B cell (primary cell): ENCODE measurements at regions not wholly inside any gene's neighbourhood (a gene's known extent, or its start where the extent isn't known, plus 50 kb on each side); places are given as distances from the start of the nearest gene placed in this dataset.

Source experiments
- ATAC-seq: fragments of 200-7000 bp; cut with Tn5 transposase; one replicate; pipeline ENCODE4 v1.10.0; 2021; ENCODE audit warnings: low read depth, mild to moderate bottlenecking, moderate number of reproducible peaks, moderate library complexity
- CTCF ChIA-PET: fragments of 350-600 bp; sonication (Branson Sonifier 250); formaldehyde crosslinking; loops from one replicate; lab custom pipeline; 2021; ENCODE audit warnings: antibody characterized with exemption, inconsistent platforms; lab: Charles Lee
- POLR2A ChIA-PET: fragments of 350-600 bp; sonication (Branson Sonifier 250); formaldehyde crosslinking; loops from one replicate; lab custom pipeline; 2021; ENCODE audit warnings: antibody characterized with exemption; lab: Charles Lee
- DNase-seq: peaks from one replicate; pipeline ENCODE4 v3.0.0; 2013
- H2AFZ ChIP-seq: 2 replicates; pipeline ENCODE4 v1.6.1; 2012; ENCODE audit warnings: mild to moderate bottlenecking, low read depth, low read length; ENCODE audit not compliant: insufficient read depth, poor library complexity, severe bottlenecking
- H3K27ac ChIP-seq, 2 donors: 1 replicate in 1 of 2; 2 replicates in 1 of 2; pipeline ENCODE4 v1.5.1; 2012 to 2013; ENCODE audit warnings: low read length in 2 of 2, mild to moderate bottlenecking in 2 of 2, moderate library complexity in 1 of 2
- H3K27me3 ChIP-seq, 4 experiments: fragments of 200-600 bp in 1 of 4; sonication (generic) in 1 of 4; replicated peaks in 1 of 4; 1 replicate in 2 of 4; 2 replicates in 2 of 4; pipeline versions ENCODE4 v1.6.1 to v1.7.0; 2013 to 2016; ENCODE audit warnings: low read length in 3 of 4, mild to moderate bottlenecking in 2 of 4, mixed read lengths in 1 of 4, moderate library complexity in 1 of 4; ENCODE audit not compliant: insufficient read depth in 4 of 4, control insufficient read depth in 3 of 4; ENCODE audit errors: control extremely low read depth in 1 of 4
- H3K36me3 ChIP-seq, 2 experiments: replicated peaks in 1 of 2; 1 replicate in 1 of 2; 2 replicates in 1 of 2; pipeline versions ENCODE4 v1.6.1 to v1.7.1; 2013; ENCODE audit warnings: low read length in 1 of 2; ENCODE audit not compliant: insufficient read depth in 2 of 2, control insufficient read depth in 1 of 2; ENCODE audit errors: control extremely low read depth in 1 of 2, extremely low read depth in 1 of 2
- H3K4me1 ChIP-seq, 2 donors: fragments of 200-600 bp in 1 of 2; sonication (generic) in 1 of 2; 1 replicate in 1 of 2; 2 replicates in 1 of 2; pipeline versions ENCODE4 v1.5.1 to v1.6.1; 2013 to 2017; ENCODE audit warnings: low read length in 2 of 2; ENCODE audit not compliant: control insufficient read depth in 2 of 2, insufficient read depth in 2 of 2
- H3K4me2 ChIP-seq: replicated peaks from 2 replicates; pipeline ENCODE3; 2012; ENCODE audit warnings: mild to moderate bottlenecking, low read depth, low read length; ENCODE audit not compliant: poor library complexity, severe bottlenecking
- H3K4me3 ChIP-seq, 5 experiments: fragments of 200-600 bp in 1 of 5; sonication (generic) in 1 of 5; 1 replicate in 3 of 5; 2 replicates in 2 of 5; pipeline versions ENCODE4 v1.5.1 to v1.7.0; 2011 to 2016; ENCODE audit warnings: low read length in 4 of 5, mild to moderate bottlenecking in 4 of 5, low read depth in 2 of 5, control low read depth in 1 of 5, moderate library complexity in 1 of 5; ENCODE audit not compliant: insufficient read depth in 1 of 5; ENCODE audit errors: control extremely low read depth in 1 of 5, extremely low read depth in 1 of 5
- H3K79me2 ChIP-seq: fragments of 200-600 bp; sonication (generic); one replicate; pipeline ENCODE4 v1.6.0; 2016; ENCODE audit warnings: low read length; ENCODE audit not compliant: control insufficient read depth, insufficient read depth
- H3K9ac ChIP-seq: fragments of 200-600 bp; sonication (generic); 2 replicates; pipeline ENCODE4 v1.6.1; 2017; ENCODE audit warnings: mild to moderate bottlenecking, low read length, moderate library complexity
- H3K9me3 ChIP-seq, 3 donors: one replicate each; pipeline versions ENCODE4 v1.6.1 to v1.7.1; 2013; ENCODE audit warnings: low read length in 2 of 3; ENCODE audit not compliant: control insufficient read depth in 2 of 3, insufficient read depth in 1 of 3; ENCODE audit errors: control extremely low read depth in 1 of 3
- H4K20me1 ChIP-seq: 2 replicates; pipeline ENCODE4 v1.6.0; 2012; ENCODE audit warnings: mild to moderate bottlenecking, low read length; ENCODE audit not compliant: insufficient read depth, control insufficient read depth, poor library complexity, severe bottlenecking
- H3K27ac Mint-ChIP-seq: one replicate; pipeline ENCODE4 v1.8.0; 2021; ENCODE audit warnings: mixed read lengths
- H3K27me3 Mint-ChIP-seq: one replicate; pipeline ENCODE4 v1.8.0; 2021; ENCODE audit warnings: mixed read lengths
- H3K4me1 Mint-ChIP-seq: one replicate; pipeline ENCODE4 v1.8.0; 2021; ENCODE audit warnings: mixed read lengths
- H3K4me3 Mint-ChIP-seq: one replicate; pipeline ENCODE4 v1.8.0; 2021; ENCODE audit warnings: mixed read lengths
- H3K9me3 Mint-ChIP-seq: one replicate; pipeline ENCODE4 v1.8.0; 2022; ENCODE audit warnings: mixed read lengths; ENCODE audit not compliant: insufficient read depth
- EZH2 ChIP-seq: IDR thresholded peaks from 2 replicates; pipeline ENCODE4 v1.6.1; 2012; ENCODE audit warnings: borderline replicate concordance, low read depth, mild to moderate bottlenecking, moderate library complexity, low read length; ENCODE audit not compliant: insufficient read depth, poor library complexity, severe bottlenecking
- WGBS: methylation state at CpG from one replicate; pipeline ENCODE4 v1.1.5; 2013; ENCODE audit warnings: missing lambda C conversion rate; ENCODE audit not compliant: insufficient coverage; 5-methylcytosine and 5-hydroxymethylcytosine counted together
- intact Hi-C: fragments of 100-400 bp; cut with micrococcal nuclease; formaldehyde crosslinking; loops from one replicate; pipeline ENCODE4 v1.10.0; 2022
- TF ChIP-seq, protein P1 (sequence below): fragments of 200-600 bp; IDR thresholded peaks from one replicate; pipeline ENCODE4 v1.8.0; 2022; ENCODE audit warnings: antibody characterized with exemption, mild to moderate bottlenecking

GRCh38 chr6:91298543-91299145 lies 711.8 kb upstream of the MAP3K7 start:
- H3K36me3 ChIP-seq, result no peaks in the 10 kb centered on the region
- ATAC-seq (no peak), DNase-seq (no peak)
- H3K4me1 Mint-ChIP-seq, result no peaks in the 10 kb centered on the region
- ChIA-PET POLR2A (no interaction called here), CTCF (no interaction called here)
- H3K27me3 ChIP-seq, result no peaks in the 10 kb centered on the region
- no peak overlapping the region for H3K4me2 ChIP-seq
- peaks cover 0 to 6% (median 0%) of the 10 kb centered on the region in 3 donors for H3K9me3 ChIP-seq
- no peak overlapping the region for H3K4me3 Mint-ChIP-seq
- H3K27ac ChIP-seq, result no peak overlapping the region
- peaks cover 3% of the 10 kb centered on the region for H3K9me3 Mint-ChIP-seq
- no peaks in the 10 kb centered on the region for H3K4me1 ChIP-seq
- 100% methylated on average over 2 of the region's 4 CpGs for WGBS
- H3K79me2 ChIP-seq, result no peaks in the 10 kb centered on the region
- no peak for TF ChIP-seq EZH2
- TF ChIP-seq, protein P1, sequence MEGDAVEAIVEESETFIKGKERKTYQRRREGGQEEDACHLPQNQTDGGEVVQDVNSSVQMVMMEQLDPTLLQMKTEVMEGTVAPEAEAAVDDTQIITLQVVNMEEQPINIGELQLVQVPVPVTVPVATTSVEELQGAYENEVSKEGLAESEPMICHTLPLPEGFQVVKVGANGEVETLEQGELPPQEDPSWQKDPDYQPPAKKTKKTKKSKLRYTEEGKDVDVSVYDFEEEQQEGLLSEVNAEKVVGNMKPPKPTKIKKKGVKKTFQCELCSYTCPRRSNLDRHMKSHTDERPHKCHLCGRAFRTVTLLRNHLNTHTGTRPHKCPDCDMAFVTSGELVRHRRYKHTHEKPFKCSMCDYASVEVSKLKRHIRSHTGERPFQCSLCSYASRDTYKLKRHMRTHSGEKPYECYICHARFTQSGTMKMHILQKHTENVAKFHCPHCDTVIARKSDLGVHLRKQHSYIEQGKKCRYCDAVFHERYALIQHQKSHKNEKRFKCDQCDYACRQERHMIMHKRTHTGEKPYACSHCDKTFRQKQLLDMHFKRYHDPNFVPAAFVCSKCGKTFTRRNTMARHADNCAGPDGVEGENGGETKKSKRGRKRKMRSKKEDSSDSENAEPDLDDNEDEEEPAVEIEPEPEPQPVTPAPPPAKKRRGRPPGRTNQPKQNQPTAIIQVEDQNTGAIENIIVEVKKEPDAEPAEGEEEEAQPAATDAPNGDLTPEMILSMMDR, result no peak
- H4K20me1 ChIP-seq, result no peaks in the 10 kb centered on the region
- H3K27ac Mint-ChIP-seq, result no peak overlapping the region
- no peak overlapping the region for H2AFZ ChIP-seq
- no peak overlapping the region for H3K4me3 ChIP-seq
- intact Hi-C loops, result no loop called here
- H3K9ac ChIP-seq, result no peak overlapping the region
- H3K27me3 Mint-ChIP-seq, result no peaks in the 10 kb centered on the region

DNA sequence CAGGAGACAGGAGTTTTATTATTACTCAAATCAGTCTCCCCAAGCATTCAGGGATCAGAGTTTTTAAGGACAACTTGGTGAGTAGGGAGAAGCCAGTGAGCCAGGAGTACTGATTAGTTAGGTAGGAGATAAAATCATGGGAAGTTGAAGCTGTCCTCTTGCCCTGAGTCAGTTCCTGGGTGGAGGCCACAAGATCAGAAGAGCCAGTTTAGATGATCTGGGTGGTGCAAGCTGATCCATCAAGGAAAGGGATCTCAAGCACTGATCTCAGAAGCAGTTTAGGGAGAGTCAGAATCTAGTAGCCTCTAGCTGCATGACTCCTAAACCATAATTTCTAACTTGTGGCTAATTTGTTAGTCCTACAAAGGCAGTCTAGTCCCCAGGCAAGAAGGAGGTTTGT lies 706.5 kb upstream of the MAP3K7 start:
- H3K9me3 Mint-ChIP-seq, result peaks cover 3% of the 10 kb centered on the region
- H3K27ac Mint-ChIP-seq, result no peak overlapping the region
- Histone ChIP-seq H3K4me1 (no peaks in the 10 kb centered on the region), H3K9me3 (no peaks in the 10 kb centered on the region), H3K4me2 (no peak overlapping the region), H3K27me3 (no peaks in the 10 kb centered on the region), H3K79me2 (no peaks in the 10 kb centered on the region), H3K36me3 (no peaks in the 10 kb centered on the region), H3K27ac (no peak overlapping the region), H2AFZ (no peak overlapping the region), H3K4me3 (no peak overlapping the region), H4K20me1 (no peaks in the 10 kb centered on the region), H3K9ac (no peak overlapping the region)
- DNase-seq (no peak), ATAC-seq (no peak)
- CTCF ChIA-PET, result no interaction called here
- POLR2A ChIA-PET, result no interaction called here
- H3K4me1 Mint-ChIP-seq, result no peaks in the 10 kb centered on the region
- no peaks in the 10 kb centered on the region for H3K27me3 Mint-ChIP-seq
- no peak overlapping the region for H3K4me3 Mint-ChIP-seq
- TF ChIP-seq, protein P1, result no peak
- TF ChIP-seq EZH2, result no peak
- intact Hi-C loops, result no loop called here
